Fibroblast of skin of abdomen (primary cell): ENCODE measurements at regions not wholly inside any gene's neighbourhood (a gene's known extent, or its start where the extent isn't known, plus 50 kb on each side); places are given as distances from the start of the nearest gene placed in this dataset.
"Not testable (repeated sequence)": the region's sequence is repeated elsewhere in the genome, so short reads cannot be mapped to it uniquely, and the experiment has no call there.

ENCODE experiments used
- DNase-seq: peaks from one replicate; pipeline ENCODE4 v3.0.0-alpha.2; 2013

GRCh38 chr3:152720951-152721718, 113.8 kb upstream of the P2RY1 start:
- no peak for DNase-seq

- DNase-seq: no peak
These were observed 110.7 kb upstream of the P2RY1 start for GRCh38 chr3:152724270-152724669.

DNA sequence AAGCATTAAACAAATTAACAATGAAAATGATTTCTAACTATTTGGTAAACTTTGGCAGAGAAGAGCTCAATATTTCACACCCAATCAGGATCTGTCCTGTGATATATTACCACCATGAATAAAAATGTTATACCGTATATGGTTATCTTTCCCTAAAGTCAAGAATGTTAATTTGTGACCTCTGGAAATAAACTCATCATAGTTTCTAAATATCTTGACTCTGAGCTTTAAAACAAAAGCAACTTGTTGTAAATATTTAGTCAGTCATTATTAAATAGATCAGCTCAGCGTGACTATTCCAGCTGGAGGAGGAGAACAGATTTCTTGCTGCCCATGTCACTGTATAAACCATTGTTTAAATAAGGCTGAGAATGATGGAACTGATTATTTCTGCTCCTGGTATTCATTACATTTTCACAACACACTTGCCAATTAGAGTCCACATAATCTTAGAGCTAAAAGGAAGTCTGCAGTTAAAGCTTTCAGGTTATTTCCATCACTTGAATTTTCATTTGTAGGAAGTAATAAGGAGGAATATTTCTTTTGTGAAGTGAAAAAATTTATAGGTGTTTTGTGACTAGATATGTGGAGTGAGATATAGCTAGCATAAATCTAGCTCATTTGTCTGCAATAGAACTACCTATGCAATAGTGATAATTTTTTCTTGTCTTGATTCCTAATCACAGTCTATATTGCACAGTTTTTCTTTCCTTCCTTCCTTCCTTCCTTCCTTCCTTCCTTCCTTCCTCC, 106.5 kb upstream of the P2RY1 start:
- peak; percentile 25 for DNase-seq

- DNase-seq: no peak
These were observed 105.0 kb upstream of the P2RY1 start for GRCh38 chr3:152729906-152730305.

DNA sequence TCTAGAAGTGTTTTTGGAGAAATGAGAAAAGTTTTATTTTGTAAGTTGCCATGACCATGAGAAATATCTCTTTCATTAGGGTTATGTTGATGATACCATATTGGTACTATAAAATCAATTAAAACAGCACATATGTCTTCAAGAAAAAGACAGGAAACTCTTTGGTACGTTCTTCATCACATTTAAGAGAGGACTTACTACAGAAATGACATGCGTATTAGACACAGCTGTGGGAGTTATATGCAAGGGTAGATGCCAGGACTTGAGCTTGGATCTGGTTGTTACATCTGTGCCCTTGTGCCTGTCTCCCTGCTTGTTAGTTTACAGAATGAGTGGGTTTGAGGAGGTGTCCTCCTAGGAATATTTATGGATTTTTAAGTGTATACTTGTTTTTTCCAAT, 103.4 kb upstream of the P2RY1 start:
- no peak for DNase-seq

DNA sequence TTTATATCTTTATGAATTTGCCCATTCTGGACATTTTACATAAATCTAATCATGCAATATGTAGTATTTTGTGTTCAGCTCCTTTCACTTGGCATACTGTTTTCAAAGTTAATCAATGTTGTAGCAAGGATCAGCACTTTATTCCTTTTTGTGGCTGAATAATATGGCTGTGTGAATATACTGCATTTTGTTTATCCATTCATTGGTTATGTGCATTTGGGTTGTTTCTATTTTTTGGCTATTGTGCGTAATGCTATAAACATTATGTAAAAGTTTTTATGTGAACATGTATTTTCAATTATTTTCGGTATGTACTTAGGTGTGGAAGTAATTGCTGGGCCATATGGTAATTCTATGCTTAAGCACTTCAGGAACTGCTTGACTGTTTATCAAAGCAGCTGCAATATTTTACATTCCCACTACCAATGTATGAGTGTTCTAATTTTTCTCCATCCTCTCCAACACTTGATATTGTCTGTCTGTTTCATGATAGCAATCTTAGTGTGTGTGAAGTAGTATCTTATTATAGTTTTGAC, 101.3 kb upstream of the P2RY1 start:
- no peak for DNase-seq

- peak; percentile 79 for DNase-seq
These were observed 97.7 kb upstream of the P2RY1 start for GRCh38 chr3:152737021-152737908.

DNA sequence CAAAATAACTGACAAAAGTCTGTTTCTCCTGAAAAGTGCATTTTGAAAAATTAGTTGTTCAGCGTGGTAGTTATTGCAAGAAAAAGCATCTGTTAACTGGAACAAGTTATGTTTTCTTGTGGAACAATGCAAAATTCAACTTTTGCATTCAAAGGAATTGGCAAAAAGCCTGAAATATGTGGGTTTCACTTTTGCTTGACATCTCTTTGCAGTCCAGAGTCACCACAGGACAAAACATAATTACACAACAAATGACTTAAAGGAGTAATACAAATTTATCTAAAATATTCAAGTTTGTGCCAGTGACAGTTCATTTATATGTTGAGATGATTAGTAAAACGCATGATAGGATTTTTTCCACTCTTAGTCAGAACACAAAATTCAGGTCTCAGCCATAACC, 96.3 kb upstream of the P2RY1 start:
- DNase-seq: peak; percentile 33

DNA sequence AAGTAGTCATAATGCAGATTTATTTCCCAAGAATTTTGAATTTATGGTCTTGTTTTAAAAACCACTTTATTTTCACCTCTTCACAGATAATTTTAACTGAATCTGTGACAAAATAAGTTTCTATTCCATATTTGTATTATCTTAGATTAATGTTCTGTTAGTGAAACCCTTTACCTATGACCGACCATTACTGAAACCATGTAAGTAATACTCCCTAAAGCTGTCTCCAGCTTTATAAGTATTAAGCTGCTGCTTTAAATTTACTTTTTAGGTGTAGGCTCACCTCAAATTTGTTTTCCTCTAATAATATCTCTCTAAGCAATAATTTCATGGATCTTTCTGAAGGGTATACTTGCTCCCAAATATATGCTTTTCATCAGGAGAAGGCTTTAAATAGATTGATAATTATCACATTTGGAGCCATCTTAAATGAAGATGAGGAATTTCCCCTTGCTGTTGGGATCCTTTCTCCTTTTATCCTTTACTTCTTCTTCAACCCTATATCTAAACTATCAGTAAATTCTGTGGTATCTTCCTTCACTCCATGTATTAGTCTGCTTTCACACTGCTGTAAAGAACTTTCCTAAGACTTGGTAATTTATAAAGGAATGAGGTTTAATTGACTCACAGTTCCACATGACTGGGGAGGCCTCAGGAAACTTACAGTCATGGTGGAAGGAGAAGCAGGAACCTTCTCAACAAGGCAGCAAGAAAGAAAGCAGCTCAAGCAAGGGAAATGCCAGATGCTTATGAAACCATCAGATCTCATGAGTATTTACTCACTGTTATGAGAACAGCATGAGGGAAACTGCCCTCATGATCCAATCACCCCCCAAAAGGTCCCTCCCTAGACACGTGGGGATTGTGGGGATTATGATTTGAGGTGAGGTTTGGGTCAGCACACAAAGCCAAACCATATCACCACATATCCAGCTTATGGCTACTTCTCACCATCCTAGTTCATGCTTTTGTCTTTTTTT, 92.3 kb upstream of the P2RY1 start:
- no peak for DNase-seq

GRCh38 chr3:152745646-152746045, 89.3 kb upstream of the P2RY1 start:
- no peak for DNase-seq

GRCh38 chr3:152754303-152754702, 80.6 kb upstream of the P2RY1 start:
- no peak for DNase-seq

- no peak for DNase-seq
These were observed 78.1 kb upstream of the P2RY1 start for GRCh38 chr3:152756807-152757206.

DNA sequence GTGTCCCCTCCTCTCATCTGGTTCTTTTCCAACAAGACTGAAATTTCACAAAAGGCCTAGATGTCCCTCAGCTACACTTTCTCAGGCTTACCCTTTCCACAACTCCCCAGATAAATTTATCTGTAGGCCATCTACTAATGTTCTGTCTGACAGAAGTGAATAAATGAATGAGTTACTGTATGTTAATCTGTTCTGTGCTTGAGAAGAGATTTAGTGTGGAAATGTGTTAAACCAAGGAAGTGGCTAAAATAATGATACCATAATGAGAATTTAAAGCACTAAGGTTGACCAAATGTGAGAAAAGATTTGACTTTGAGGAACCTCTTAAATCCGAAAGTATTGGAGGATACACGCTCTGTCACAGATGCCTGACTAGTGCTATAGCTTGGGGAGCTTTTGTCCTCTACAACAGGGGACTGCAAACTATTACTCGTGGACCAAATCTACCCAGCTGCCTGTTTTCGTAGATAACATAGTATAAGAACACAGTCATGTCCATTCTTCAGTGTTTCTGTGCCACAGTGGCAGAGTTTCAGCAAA, 74.8 kb upstream of the P2RY1 start:
- DNase-seq: no peak

DNA sequence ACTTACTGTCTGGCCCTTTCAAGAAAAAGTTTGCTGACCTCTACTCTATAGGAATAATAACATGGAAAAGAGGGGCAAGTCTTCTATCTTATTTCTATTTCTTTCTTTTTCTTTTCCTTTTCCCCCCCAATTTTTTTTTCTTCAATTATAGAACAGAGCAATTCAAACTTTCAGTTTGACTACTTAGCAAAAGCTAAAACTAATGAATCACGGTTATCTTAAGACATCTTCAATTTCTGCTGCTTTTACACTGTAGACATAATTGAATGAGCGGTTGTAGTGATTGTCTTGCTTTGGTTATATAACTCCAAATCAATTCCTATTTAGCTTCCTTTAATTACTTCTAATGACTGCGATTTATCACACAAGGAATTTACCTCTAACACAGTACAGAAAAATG, 74.3 kb upstream of the P2RY1 start:
- no peak for DNase-seq

DNA sequence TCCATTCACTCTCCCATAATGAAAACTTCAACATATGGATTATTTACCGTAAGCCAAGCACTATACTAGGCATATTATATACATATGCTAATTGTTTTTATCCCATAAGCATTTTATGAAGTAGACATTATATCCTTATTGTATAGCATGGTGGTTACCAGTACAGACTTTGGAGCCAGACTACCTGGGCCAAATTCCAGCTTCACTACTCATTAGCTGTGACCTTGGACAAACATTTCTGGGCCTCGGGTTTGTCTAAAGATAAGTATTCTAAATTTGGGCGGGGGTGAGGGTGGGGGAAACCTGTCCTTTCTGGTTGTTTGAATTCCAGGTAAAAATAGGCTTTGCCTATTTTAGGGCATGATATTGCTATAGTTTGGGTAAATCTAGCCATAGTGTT, 66.5 kb upstream of the P2RY1 start:
- DNase-seq: no peak

- no peak for DNase-seq
These were observed 65.4 kb upstream of the P2RY1 start for GRCh38 chr3:152769523-152769922.

DNA sequence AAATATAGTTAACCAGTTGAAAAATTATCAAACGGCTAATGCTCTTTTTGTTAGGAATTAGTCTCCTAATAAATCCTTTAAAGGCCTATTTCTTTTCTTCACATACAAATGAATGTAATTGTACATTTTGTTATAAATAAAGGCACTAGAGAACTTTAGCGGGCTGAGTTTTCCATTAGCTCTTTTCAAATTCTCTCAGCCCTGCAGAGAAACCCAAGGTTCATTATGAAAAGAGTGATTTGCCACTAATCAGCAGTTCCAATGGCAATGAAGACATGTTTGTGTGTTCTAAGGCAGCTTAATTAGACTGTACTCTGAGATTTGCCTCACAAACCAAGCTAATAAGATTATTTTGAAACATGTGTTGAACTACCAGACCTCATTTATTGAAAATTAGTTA, 64.6 kb upstream of the P2RY1 start:
- DNase-seq: no peak

DNA sequence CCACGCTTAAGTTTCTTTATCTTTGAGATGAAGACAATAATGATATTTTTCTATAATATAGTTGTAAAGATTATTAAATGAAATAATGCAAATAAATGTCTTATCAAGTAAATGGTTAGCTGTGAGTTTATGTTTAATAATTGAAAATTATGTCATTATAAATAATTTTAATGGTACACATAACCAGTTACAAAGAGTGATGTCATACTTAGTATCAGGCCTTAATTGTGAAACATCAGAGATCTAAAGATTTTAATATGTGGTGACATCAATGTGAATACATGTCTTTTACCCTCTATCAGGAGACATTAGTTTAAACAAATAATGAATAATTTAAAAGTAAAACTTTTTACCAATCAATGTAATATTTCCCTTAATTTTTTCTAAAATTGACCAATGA, 63.8 kb upstream of the P2RY1 start:
- DNase-seq: no peak

GRCh38 chr3:152772674-152773225, 62.2 kb upstream of the P2RY1 start:
- no peak for DNase-seq

- DNase-seq: no peak
These were observed 61.3 kb upstream of the P2RY1 start for GRCh38 chr3:152773633-152774032.

GRCh38 chr3:152774230-152774629, 60.7 kb upstream of the P2RY1 start:
- not testable (repeated sequence) for DNase-seq
